HG02763 (cell line): ENCODE measurements at regions not wholly inside any gene's neighbourhood (a gene's known extent, or its start where the extent isn't known, plus 50 kb on each side); places are given as distances from the start of the nearest gene placed in this dataset.

Source experiments
- ATAC-seq: cut with Tn5 transposase; IDR thresholded peaks from one replicate; pipeline ENCODE4 v1.9.1; 2021; ENCODE audit warnings: mild to moderate bottlenecking, moderate library complexity; ENCODE audit not compliant: unreplicated experiment

DNA sequence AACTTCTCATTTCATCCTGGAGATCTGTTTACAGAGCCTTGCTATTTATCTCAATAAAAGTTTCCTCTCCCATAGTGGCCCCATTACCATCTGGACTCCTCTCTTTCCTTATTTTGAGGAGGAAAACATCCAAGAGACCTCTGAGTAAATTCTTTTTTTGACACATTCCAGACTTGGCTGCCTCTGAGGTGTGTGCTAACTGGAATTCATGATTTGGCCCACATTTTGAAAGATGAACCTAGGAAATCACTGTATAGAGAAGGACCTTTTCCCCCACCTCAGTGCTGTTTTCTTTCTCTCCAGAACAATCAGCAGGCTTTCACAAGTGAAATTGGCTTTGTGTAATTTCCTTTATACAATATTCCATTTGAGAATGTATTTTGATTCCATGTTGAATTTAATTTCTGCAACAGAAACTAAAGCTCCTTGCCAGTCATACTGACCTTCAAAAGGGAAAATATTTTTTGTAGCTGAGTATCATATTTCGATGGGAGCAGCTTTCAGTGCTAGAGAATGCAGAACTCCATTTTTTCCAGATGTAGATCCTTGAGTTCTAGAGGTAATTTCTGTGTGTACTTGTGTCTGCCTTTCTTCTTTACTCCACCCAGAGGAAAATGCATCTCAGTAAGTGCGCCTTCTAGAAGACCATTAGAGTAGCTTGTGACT lies 244.9 kb upstream of the RGS6 start:
- ATAC-seq: no peak

DNA sequence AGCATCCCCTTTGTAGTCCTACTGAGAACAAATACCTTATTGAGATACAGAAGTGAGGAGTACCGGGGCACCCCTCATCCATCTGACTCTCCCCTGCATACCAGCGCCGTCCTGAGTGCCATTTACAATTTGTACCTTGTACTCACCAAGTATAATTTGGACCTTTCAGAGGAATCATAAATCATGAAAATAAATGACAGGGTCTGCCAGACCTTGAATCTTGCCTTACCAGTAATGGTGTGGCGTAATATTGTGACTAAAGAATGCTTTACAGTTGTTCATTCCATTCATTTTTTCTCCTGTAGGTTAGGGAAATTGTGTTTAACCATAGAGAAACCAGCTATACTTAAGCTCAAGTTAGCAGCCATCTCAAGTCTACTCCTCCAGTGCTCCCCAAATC lies 243.7 kb upstream of the RGS6 start:
- ATAC-seq: no peak

DNA sequence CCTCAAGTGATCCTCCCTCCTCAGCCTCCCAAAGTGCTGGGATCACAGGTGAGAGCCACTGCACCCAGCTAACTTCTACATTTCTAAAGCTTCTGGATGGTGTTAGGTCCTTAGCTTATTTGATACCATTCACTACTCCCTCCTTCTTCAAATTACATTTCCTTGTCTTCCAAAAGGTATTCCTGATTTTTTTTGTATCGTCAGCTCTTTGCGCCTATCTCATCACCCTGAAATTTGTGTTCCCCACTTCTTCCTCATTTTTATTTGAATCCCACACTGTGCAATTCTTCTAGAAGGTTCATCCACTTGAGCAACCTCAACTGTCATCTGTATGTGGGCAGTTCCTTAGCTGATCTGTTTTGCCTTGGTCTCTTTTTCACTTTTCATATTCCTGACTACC lies 241.8 kb upstream of the RGS6 start:
- no peak for ATAC-seq

DNA sequence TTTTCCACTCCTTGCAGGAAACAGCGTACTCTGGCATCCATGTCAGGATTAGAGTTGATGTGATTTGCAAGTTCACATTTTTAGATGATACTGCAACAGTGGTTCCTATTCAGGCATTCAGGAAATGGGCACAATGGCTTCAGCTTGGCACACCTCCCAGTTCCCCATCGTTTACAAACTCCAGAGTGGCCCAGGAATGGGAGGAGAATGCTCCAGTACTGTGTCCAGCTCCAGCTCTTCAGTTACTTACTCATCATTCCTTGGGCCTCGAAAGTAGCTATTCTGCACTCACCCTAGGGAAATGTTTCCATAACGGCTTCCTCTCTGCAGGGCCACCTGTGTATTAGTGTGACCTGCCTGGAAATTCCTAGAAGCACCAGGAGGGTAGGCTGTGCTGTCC lies 239.7 kb upstream of the RGS6 start:
- ATAC-seq: no peak

DNA sequence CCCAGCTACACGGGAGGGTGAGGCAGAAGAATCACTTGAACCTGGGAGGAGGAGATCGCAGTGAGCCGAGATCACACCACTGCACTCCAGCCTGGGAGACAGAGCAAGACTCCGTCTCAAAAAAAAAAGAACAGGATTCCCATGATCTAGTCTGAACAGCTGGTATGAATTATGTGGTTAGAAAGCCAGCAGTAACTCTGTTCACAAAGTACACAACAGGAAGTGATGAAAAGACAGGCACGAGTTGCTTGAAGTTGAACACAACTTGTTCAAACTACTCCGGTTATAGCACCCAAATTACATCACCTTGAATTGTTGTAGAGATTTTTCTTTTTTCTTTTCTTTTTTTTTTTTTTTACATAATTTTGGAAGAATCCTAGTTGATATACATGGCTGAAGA lies 238.8 kb upstream of the RGS6 start:
- no peak for ATAC-seq

DNA sequence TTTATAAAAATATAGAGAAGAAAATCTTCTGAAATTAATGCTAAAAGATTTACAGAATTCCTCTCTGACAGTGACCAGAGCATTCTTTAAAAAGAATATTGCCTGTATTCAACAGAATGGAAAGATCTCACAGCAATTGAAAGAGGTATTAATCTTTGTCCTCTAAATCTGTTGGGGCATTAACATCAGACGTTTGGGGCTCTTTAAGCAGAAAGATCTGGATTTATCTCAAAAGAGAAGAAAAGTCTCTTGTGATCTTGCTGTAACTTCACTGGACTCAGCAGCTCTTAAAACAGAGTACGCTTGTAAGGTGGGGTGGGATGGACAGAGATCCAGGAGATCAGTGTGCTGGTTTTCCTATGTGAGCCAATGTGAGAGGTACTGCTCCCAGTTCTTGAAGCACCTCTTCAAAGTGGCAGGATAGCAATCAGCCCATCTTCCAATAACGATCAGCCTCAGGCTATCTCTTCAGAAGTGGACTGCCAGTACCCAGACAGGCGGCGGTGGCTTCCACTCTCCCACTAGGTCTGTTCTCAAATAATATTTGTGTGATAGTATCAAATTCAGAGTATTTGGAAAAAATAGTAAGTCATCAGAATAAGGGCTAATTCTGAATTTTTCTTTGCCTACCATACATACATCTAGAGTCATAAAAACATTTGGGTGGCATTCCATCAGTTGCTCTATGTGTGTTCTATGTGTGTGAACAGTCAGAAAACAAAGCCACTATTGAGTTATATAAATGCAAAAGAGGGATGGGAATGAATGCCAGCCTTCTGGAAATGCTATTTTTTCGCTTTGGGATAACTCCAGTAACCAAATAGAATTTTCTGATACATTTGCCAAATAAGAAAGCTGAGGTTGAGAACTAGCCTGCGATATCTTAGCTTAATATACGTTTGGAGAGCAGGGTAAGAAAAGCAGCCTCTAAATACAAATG lies 237.4 kb upstream of the RGS6 start:
- no peak for ATAC-seq

DNA sequence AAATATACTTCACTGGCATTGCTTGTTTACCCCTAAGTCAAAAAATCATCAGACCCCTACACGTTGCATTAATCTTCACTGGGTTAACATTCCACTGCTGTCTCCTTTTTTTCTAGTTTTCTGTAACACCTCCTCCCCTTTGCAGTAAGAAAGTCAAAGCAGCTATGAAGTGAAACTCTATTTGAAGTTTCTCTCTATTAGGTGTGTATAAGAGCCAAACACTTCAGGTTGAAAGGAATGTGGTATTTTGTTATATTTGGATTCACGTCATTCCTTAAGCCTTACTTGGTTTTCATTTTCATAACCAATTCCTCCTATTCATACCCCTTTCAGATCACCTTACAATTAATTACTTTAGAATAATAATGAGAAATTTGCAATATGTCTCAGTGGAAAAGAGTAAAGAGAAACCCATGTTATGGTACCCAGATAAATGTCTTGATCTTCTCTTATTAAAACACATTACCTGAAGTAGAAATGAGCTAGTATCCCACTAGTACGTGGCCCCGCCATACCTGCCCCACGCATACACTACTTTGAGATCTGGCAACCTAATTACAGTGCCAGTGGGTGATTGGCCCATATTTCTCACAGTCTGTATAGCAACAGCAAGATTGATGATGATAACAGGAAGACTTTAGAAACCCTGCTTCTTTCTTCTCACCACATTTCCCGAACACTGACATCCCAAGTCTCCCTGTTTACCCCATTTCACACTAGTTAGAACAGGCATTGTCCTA lies 236.4 kb upstream of the RGS6 start:
- no peak for ATAC-seq

DNA sequence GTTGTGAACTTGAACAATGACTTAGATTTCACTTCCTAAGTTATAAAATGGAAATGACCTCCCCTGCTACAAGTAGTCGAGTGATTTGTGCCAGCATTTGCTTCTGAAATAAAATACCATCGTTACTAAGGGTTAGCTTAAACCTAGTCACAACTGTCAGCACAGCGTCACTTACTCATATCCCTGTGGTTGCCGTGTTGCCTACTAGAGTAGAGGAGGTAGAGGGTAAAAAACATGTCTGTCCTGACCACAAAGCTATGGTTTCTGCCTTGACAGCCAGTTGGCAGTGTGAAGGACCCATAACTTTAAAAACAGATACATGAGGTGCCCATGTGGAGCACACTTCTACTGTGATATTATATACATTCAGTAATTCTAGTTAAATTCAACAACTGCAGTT lies 234.2 kb upstream of the RGS6 start:
- ATAC-seq: no peak

DNA sequence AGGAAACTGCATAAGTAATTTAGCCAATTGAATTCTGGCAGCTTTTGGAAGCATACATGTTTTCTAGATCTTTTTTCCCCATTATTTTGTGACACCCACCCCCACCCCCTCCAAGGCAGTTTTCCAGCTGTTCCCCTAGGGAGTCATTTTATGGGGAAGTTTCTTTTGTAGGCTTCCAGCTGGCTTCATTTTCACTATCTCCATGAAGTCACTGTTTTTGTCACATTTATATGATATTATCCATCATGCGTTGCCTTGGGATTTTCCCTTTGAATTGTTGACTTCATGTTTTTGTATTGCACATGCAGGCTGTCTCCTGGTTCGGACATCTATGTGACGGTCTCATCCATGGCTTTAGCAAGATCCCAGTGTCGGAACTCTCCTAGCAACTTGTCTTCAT lies 233.6 kb upstream of the RGS6 start:
- ATAC-seq: no peak

DNA sequence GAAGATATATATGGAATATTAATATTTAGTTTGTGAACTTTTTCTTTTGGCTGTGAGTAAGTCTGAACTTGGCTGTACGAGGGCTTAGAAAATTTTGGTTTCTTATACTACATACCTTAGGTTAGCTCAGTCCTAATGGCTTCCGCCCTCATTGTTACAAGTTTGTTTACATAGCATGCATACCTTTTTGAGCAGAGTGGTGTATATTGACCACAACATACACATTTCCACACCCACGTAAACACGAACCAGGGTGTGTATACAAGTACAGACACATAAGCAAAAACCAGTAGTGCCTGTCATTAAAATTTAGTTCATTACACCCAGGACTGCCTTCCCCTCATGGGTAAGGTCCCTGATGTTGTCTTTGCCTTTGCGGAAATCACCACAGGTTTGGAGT lies 230.2 kb upstream of the RGS6 start:
- ATAC-seq: no peak

DNA sequence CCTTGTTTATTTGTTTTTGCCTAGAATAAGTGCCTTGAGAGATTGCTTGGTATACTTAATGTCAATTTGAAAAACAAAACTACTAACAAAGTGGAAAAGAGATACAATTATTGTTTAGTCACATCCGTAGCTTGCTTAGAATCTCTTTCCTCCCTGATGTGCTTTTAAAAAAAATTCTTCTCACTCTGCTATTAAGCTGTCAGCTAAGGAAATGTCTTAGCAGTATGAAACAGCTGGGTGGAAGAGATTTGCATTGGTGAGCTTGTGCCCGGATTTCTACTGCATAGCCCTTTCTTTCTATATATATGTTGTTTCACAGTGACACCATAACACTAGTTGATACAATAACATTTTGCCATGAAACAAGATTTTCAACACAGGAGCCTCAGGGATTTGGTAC lies 229.4 kb upstream of the RGS6 start:
- no peak for ATAC-seq

DNA sequence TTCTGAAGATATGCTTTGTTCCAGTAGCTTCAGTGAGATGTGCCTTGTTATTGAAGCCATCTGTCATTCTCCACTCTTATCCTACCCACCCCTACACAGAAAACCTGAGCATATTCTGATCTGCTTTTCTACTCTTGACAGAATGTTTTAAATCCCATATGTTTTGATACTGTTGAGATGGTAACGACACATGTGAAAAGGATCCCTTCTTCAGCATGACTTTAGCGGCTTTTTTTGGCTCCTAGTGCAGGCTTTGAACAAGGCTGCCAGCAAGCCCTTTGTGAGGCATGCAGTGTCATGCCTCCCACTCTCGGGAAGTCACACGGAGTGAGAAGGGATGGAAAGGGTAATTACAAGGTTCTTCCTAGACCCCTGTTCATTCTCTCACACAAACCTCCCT lies 228.8 kb upstream of the RGS6 start:
- ATAC-seq: no peak

DNA sequence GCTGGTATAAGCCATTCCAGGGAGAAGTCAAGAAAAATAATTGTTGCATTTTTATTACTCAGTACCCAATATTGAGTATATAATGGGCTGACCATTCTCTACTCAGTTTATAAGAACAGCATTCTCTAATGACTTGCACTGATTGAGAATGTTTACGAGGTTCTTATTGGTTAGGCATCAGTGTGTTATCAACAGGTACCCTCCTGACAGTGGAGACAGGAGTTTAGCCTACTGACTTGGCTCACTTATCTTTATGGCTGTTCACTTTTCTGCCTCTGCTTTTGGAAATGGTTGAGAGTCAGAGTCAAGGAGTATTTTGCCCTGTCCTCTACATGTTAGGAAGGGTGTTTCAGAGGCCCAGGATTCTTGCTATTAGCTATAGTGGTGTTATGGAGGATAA lies 228.0 kb upstream of the RGS6 start:
- ATAC-seq: no peak

DNA sequence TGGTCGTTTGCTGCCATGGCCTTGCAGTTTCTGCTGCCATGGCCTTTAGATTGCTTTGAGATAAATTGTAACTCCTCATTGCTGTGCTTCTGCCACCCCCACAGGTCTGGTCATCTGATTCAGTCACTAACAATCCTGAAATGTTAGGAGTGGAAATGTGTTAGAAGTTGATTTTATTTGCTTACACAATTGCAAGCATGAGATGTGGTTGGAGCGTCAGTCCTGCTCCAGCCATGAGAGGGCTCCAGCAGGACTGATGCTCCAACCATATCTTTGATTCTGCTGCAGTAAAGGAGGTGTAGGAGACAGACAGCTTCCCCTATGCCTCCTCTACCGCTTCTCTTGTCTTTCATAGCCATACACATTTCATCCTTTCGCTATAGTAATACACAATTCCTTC lies 226.8 kb upstream of the RGS6 start:
- ATAC-seq: no peak

DNA sequence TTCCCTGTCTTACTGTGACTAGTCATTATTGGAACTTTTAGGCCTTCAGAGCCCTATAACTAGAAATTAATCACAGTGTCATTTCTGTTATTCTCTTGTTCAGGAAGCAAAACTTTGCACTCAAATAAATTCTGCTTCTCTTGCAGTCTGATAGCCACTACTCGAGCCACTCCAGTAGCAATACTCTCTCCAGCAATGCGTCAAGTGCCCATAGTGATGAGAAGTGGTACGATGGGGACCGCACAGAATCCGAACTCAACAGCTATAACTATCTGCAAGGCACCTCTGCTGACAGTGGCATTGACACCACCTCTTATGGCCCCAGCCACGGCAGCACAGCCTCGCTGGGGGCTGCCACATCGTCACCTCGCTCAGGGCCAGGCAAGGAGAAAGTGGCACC lies 223.2 kb upstream of the RGS6 start:
- no peak for ATAC-seq

DNA sequence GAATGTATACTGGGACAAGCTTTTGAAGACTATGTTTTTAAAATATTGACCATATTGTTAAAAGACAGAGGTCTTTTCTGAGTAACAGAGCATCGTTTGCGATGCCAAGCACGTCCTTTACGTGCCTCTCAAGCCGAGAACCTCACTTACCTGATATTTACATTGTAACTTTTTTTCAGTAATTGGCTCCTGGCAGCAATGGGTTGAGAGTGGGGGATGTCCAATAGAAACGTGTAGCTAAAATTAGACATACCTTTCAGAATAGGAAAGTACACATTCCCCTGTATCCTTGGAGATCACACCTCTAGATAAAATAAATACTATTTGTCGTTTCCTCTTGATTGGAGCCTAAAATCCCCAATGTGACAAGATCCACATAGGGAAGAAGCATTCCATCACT lies 222.2 kb upstream of the RGS6 start:
- ATAC-seq: no peak

DNA sequence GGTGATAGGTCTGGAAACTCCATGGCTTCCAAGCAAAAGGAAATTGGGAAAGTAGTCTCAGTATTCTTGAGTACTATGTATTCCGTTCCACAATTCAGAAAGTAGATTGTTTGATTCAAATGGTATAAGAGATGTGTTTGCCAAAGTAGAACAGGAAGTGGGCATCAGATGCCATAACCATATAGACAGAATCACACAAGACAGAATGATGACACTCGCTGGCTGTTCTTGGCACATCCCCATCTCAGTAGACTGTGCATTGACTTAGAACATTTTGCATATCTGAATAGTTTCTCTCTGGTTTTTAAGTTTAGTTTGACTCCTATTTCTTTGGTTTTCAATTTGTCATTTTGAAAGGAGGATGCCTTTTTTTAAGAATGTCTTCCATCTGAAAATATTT lies 221.1 kb upstream of the RGS6 start:
- no peak for ATAC-seq

DNA sequence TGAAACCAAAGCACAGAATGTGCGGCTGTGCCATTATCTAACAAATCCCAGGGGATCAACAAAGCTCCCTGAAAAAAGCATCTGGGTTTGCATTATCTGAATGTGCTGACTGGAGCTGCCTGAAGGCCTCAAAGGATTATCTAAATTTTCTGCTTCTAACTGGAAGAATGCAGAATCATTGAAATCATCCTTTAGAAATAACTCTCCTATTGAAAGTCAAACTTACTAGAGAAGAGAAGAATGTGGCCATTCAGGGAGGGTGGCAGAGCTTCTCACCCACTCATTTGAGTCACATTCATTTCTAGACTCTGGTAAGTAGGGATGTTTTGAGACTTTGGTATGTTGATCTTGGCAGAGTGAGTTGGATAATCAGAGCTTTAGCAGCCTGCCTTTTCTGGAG lies 220.6 kb upstream of the RGS6 start:
- ATAC-seq: no peak

DNA sequence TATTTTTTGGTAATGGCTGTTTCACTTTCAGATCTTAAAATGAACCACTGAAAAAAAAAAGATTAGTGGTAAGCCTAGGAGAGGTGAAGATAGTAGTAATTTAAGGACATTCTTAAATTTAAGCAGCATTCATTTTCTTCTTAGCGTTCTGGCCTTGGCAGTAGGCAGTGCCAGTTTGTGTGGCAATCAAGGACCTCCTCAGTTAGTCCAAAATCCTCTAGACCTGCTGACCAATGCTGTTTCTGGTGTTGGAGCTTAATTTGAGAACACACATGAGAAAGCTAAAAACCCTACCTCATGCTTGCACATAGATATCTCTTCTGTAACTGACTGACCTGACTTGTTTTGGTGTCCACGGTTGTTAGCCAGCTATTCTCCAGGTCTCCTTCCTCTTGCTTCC lies 219.8 kb upstream of the RGS6 start:
- ATAC-seq: no peak

DNA sequence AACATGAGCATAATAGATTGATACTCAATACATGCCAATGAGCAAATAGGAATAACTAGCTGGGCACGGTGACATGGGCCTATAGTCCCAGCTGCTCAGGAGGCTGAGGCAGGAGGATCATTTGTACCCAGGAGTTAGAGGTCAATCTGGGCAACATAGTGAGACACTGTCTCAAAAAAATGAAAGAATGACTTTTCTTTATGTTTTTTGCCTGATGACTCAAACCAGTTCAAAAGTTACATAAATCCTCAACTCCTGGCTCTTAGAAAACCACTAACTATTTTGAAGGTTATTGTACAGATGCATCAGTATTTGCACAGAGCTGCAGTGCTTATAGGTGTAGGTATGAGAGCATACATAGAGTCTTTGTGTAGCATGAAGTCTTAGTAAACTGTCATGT lies 219.2 kb upstream of the RGS6 start:
- ATAC-seq: no peak

DNA sequence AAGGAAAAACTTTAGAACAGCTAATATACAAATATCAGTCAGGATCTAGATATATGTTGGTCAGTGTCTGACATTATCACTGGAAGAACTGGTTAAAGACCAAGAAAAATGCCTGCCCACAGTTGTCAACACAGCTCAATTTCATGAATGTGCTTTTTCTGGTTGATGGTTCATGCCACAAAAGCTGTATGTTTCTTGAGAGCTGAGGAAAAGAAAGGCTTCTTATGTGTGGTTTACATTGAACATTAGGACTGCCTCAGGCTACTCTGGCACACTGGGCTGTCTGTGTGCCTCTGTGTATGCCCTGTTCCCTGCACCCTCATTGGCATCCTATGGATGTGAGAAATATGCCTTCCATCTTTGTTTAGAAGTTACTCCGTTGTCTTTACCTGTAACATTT lies 218.8 kb upstream of the RGS6 start:
- ATAC-seq: no peak

DNA sequence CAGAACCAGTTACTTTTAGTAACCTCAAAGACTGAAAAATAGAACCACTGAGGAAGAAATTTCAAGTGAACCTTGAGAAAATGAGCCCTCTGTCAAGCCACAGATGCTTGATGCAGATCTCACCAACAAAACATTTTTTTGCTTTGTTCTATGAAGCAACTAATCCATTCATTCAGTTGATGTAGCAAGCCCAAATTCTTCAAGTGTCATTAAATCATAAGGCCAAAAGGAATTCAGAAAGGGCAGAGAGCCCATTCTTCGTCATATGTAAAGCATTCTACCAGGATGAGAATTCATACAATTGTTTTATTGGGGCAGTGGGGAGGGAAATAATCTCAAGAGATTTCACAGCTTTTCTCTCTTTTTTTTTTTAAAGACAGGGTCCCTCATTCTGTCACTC lies 218.0 kb upstream of the RGS6 start:
- ATAC-seq: no peak
